Islet precursor cell (in vitro differentiated cells): ENCODE measurements at regions not wholly inside any gene's neighbourhood (a gene's known extent, or its start where the extent isn't known, plus 50 kb on each side); places are given as distances from the start of the nearest gene placed in this dataset.
"Not testable (repeated sequence)": the region's sequence is repeated elsewhere in the genome, so short reads cannot be mapped to it uniquely, and the experiment has no call there.

Experiments
- DNase-seq: peaks from one replicate; pipeline ENCODE4 v3.0.0-alpha.2; 2018

DNA sequence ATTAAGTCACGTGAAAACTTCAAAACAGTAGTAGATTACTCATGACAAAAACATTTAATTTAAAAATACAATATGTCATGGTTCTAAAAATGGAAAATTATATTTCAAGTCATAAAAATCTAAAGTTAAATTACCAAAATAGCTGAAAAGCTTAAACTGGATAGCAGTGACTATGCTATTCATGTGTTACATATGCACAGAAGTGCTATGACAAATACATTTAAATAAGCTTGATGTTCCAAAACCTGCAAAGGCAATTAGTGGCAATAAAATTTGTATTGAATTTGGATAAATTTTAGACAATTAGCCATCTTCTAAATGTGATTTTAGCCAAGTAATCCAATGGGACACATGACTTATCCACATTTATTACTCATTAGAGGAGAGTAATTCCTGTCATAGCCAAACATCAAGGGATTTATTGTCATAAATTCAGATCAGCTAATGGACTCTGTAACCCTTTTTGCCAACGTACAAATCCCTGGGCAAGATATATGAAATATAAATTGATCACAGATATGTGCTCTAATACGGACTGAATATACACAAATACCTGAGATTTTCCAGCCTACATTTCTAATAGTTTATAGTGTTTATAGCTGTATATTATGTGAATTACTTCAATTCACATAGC is 419.4 kb downstream of the ISL1 start:
- no peak for DNase-seq

GRCh38 chr5:51806677-51807076 is 423.4 kb downstream of the ISL1 start:
- no peak for DNase-seq

- DNase-seq: no peak
Measured at GRCh38 chr5:51810592-51810991, 427.3 kb downstream of the ISL1 start.

DNA sequence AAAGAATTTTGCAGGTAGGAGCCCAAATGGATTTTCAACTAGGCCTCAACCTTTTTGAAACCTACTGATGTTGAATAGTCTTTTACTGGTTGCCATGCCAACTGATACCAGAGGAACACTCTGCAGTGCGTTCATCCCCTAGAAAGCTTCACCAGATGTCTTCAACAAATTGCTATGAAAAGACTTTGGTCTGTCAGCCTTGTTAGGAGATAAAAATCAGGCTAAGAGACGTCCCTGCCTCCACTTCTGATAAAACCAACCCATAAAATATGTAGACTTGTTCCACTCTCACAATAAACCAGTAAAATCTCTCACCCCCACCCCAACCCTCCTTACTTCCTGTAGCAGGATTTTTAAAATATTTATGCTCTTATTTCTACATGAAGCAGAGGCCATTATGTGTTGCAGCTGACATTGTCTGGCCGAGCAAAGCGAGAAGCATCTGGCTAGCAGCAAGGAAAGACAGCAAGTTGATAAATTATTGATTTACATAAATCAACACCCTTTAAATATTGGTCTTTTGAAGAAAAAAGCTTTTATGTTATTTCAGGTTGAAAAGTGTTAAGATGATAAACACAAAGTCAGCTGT is 428.7 kb downstream of the ISL1 start:
- DNase-seq: no peak

DNA sequence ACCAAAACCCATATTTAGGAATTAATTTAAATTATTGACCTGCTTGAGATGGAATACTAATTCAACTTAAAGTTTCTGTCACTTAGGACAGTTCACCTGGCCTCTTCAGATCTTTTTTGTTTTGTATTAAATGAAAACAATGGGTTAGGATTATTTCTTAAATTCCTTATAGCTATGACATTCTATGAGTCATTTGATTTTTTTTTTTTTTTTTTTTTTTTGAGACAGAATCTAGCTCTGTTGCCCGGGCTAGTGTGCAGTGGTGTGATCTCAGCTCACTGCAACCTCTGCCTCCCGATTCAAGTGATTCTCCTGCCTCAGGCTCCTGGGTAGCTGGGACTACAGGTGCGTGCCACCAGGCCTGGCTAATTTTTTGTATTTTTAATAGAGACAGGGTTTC is 431.6 kb downstream of the ISL1 start:
- DNase-seq: not testable (repeated sequence)

GRCh38 chr5:51816427-51816826 is 433.2 kb downstream of the ISL1 start:
- DNase-seq: no peak

DNA sequence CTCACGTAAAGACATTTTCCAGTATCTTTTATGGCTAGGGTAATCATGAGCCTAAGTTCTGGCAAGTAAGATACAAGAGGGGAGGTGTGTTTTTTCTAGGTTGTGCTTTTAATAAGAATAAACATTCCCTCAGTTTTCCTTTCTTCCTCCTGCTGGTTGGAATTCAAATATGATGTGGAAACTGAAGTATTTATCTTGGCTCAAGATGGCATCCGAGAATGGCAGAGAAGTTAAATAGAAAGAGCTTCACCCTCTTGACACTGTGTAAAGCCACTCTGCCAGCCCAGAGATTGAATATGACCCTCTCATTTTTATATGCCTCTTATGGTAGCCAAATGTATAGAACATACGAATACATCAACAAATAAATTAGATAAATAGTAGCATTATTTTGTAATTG is 438.4 kb downstream of the ISL1 start:
- no peak for DNase-seq

DNA sequence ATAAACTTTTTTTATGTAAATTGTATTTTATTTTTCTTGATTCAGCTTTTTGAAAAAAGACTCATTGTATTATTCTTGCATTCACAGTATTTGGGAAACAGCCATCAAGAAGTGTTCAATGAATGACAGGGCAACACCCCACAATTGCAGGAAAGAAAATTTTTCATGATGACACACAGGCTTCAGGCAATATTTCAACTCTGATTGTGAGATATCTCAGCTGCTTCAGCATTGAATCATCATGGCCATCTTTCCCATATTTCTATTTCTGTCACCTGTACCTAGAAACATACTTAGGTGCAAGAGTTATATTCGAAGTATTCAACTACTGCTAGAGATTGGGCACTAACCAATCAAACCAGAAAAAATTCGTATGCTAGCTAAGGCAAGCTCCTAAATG is 446.0 kb downstream of the ISL1 start:
- DNase-seq: no peak

DNA sequence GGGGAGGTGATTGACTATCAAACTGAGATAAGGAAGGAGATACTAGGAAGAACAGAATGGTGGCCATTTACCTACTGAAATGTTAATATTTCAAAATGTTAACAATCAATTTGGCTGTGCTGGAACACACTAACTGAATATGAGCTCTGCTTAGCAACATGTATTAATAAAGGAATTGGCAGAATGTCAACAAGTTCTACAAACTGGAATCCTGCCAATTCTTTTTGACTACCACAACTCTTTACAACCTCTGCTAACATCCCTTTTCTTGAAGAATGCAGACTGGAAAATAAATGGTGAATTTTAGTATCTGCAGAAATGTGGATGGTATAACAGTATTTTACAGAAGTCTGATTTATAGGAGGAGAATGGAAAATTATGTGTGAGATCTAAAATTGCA is 446.4 kb downstream of the ISL1 start:
- DNase-seq: no peak

GRCh38 chr5:51832934-51833470 is 449.8 kb downstream of the ISL1 start:
- no peak for DNase-seq

DNA sequence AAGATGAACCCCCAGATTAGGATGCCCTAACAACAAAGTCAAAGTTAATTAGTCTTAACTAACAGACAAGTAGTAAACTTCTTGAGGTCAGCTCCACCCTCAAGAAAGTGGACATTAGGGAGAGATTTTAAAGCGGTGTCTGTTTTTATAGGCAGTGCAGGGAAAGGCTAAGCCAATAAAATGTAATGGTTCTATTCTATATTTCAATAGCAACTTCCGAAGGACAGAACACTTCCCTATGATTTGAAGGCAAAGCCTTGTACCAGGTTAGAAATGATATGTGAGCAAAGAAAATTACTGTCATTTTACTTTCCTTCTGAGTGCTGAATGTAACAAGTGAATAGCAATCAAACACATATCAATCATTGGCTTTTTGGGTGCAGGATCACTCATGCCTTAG is 455.2 kb downstream of the ISL1 start:
- DNase-seq: no peak

DNA sequence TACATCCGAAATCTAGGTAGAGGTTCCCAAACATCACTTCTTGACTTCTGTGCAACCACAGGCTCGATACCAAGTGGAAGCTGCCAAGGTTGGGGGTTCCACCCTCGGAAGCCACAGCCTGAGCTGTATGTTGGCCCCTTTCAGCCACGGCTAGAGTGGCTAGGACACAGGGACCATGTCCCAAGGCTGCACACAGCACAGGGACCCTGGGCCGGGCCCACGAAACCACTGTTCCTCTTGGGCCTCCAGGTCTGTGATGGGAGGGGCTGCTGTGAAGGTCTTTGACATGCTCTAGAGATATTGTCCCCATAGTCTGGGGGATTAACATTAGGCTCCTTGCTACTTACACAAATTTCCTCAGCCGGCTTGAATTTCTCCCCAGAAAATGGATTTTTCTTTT is 460.6 kb downstream of the ISL1 start:
- DNase-seq: no peak

- DNase-seq: no peak
Measured at GRCh38 chr5:51846015-51846414, 462.8 kb downstream of the ISL1 start.

DNA sequence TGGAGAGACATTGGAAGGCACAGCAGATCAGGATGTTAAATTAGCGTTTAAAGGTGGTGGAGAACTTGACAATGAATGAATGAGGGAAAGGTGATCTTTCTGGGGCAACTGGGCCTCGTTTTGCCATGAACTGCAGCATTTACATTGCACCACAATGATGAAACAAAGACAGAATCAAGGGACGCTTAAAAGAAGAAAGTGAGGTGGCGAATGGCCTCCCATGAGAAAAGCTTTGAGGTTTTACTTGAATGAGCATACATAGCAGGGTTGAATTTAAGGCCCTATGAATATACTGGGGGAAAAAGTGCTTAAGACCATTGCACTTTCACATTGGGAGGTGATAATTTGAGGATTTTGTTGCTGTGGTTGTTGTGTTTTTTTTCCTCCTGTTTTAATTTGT is 476.4 kb downstream of the ISL1 start:
- no peak for DNase-seq

DNA sequence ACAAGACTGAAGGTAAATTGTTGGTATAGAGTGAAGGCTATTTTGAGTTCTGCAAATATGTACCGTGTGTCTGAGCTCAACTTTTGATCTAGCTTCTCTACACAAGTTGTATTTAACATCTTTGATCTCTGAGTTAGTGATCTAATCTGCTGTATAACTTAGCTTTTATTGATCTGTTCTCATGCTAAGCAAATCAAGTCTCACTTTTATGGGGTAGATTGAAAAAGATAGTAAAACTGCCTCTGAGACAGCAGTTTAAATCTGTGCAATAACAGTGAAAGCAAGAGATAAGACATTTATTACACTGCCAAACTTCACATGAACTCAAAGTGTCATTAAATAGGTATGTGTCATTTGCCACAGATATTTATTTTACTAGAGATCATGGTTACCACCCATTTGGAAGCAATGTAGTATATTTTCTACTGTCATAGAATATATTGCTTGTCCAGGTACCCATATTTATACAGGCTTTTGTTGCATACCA is 477.3 kb downstream of the ISL1 start:
- no peak for DNase-seq

GRCh38 chr5:51872144-51872543 is 488.9 kb downstream of the ISL1 start:
- no peak for DNase-seq

DNA sequence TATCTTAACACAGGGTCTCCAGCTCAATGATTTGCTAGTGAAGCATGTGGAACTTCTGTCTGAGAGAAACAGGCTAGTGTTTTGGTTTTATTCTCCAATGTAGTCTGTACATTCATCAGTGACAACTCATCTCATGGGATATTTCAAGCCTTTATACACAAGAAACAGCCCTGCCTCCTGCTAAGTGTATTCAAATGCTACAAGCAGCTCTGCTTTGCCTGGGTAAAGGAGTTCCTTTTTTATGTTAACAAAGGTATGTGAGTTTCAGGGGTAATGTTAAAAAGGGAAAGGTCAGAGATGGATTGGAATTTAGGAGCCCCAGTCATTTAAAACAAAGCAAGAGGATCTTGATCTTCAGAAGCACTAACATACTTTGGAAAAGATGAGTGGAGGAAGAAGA is 498.7 kb downstream of the ISL1 start:
- peak; percentile 61 for DNase-seq

- DNase-seq: peak; percentile 91
Measured at GRCh38 chr5:51882647-51883046, 499.4 kb downstream of the ISL1 start.

- no peak for DNase-seq
Measured at GRCh38 chr5:51889703-51890102, 506.5 kb downstream of the ISL1 start.

DNA sequence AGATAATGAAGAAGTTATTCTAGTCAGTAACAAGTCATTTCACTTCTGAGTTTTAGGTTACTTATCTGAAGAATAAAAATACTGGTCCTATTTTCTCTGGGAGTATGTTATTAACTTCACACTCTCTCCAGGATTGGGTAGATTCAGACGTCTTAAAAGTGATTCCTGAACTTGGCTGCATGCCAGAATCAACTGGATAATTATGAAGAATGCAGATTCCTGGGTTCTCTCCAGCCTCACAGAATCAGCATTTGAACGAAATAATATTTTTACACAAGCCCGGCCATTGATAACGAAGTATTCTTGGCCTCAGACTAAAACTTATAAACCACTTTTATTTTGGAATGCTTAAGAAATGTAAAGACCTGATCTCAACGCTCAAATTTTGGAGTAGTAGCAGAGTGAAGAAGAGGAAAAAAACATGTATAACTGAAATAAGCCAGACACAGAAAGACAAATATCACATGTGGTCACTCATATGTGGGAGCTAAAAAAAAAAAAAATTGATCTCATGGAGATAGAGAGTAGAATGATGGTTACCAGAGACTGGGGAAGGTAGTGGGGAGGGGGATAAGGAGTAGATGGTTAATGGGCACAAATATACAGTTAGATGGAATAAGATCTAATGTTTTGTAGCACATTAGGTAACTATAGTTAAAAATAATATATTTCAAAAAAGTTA is 507.3 kb downstream of the ISL1 start:
- DNase-seq: no peak

DNA sequence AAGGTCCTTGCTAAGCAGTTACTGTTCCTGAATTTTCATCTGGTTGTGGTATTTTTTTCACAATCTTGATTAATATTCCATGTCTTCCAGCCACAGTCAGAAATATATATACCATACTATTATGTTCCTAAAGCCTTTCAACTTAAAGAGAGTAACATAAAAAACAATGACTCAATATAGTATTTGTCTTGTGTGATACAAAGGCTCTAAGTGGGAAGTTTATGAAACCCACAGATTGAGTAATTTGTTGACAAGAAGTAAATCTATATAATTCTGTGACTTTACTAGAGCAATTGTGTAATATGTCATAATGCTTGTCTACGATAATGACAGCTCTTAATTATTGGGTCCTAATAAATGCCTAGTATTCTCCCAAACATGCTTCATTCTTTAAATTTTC is 509.4 kb downstream of the ISL1 start:
- DNase-seq: no peak

- DNase-seq: no peak
Measured at GRCh38 chr5:51895834-51896233, 512.6 kb downstream of the ISL1 start.

DNA sequence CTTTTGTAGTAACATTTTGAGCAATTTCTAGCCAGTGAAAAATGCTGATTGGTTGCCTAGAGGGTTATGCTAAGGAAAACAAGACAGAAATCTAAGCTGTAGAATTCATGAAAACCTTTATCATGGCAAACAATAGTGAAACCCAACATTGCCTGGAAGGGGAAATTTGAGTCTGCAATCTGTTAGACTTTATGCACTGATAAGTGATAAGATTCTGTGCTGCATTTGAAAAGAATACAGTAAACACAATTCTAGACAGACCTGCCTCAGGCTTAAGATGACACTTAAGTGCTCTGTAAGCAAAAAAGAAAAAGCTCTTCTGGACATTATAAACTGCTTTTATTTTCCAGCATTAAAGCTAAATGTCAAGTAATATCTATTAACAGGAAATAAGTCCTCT is 519.3 kb downstream of the ISL1 start:
- no peak for DNase-seq

GRCh38 chr5:51908215-51908614 is 525.0 kb downstream of the ISL1 start:
- no peak for DNase-seq
